Neural progenitor cell (in vitro differentiated cells): ENCODE measurements at regions not wholly inside any gene's neighbourhood (a gene's known extent, or its start where the extent isn't known, plus 50 kb on each side); places are given as distances from the start of the nearest gene placed in this dataset.

Source experiments
- DNase-seq: peaks from one replicate; pipeline ENCODE4 v3.0.0-alpha.2; 2016; ENCODE audit warnings: low spot score
- H2AFZ ChIP-seq: fragments of 200-600 bp; sonication (generic); replicated peaks from 2 replicates; pipeline ENCODE4 v1.6.1; 2016; ENCODE audit warnings: antibody characterized with exemption
- H3F3A ChIP-seq: fragments of 200-600 bp; sonication (generic); 2 replicates; pipeline ENCODE4 v1.6.1; 2016; ENCODE audit warnings: antibody characterized with exemption, low read depth
- H3K27ac ChIP-seq: fragments of 200-600 bp; sonication (generic); 2 replicates; pipeline ENCODE4 v1.5.1; 2016; ENCODE audit warnings: mild to moderate bottlenecking
- H3K27me3 ChIP-seq: fragments of 200-600 bp; sonication (generic); 2 replicates; pipeline ENCODE4 v1.6.1; 2016; ENCODE audit warnings: mild to moderate bottlenecking, moderate library complexity
- H3K36me3 ChIP-seq: fragments of 200-600 bp; sonication (generic); 2 replicates; pipeline ENCODE4 v1.5.1; 2016
- H3K4me1 ChIP-seq: fragments of 200-600 bp; sonication (generic); 2 replicates; pipeline ENCODE4 v1.6.1; 2016; ENCODE audit warnings: mixed run types
- H3K4me2 ChIP-seq: fragments of 200-600 bp; sonication (generic); 2 replicates; pipeline ENCODE4 v1.6.1; 2016
- H3K4me3 ChIP-seq: fragments of 200-600 bp; sonication (generic); 2 replicates; pipeline ENCODE4 v1.5.1; 2016
- H3K79me2 ChIP-seq: fragments of 200-600 bp; sonication (generic); 2 replicates; pipeline ENCODE4 v1.6.1; 2016; ENCODE audit warnings: low read depth
- H3K9ac ChIP-seq: fragments of 200-600 bp; sonication (generic); 2 replicates; pipeline ENCODE4 v1.6.1; 2016
- H3K9me3 ChIP-seq: fragments of 200-600 bp; sonication (generic); 2 replicates; pipeline ENCODE4 v1.5.1; 2016; ENCODE audit warnings: low read depth
- H4K20me1 ChIP-seq: fragments of 200-600 bp; sonication (generic); 2 replicates; pipeline ENCODE4 v1.6.1; 2016; ENCODE audit warnings: low read depth
- H3K27ac Mint-ChIP-seq: 3 replicates; pipeline ENCODE4 v1.8.0; 2021; ENCODE audit warnings: mixed read lengths
- H3K27me3 Mint-ChIP-seq: 2 replicates; pipeline ENCODE4 v1.8.0; 2022; ENCODE audit warnings: low read depth, mild to moderate bottlenecking, inconsistent platforms, moderate library complexity, mixed read lengths; ENCODE audit not compliant: insufficient read depth
- H3K36me3 Mint-ChIP-seq: 3 replicates; pipeline ENCODE4 v1.8.0; 2021; ENCODE audit warnings: mixed read lengths
- H3K4me1 Mint-ChIP-seq: 3 replicates; pipeline ENCODE4 v1.8.0; 2021; ENCODE audit warnings: mixed read lengths
- H3K4me3 Mint-ChIP-seq: 3 replicates; pipeline ENCODE4 v1.8.0; 2021; ENCODE audit warnings: mild to moderate bottlenecking, moderate library complexity, mixed read lengths
- H3K9me3 Mint-ChIP-seq: 3 replicates; pipeline ENCODE4 v1.8.0; 2020; ENCODE audit warnings: mixed read lengths
- EZH2 ChIP-seq: fragments of 200-600 bp; sonication (generic); IDR thresholded peaks from 2 replicates; pipeline ENCODE4 v1.6.1; 2017; ENCODE audit warnings: antibody characterized with exemption, mild to moderate bottlenecking, moderate library complexity
- EZH2phosphoT487 ChIP-seq: fragments of 200-600 bp; sonication (generic); IDR thresholded peaks from 2 replicates; pipeline ENCODE4 v1.6.1; 2017; ENCODE audit warnings: antibody characterized with exemption
- TF ChIP-seq, protein P1 (sequence below): fragments of 200-600 bp; sonication (generic); IDR thresholded peaks from 2 replicates; pipeline ENCODE4 v1.5.1; 2017; ENCODE audit warnings: antibody characterized with exemption, mild to moderate bottlenecking

DNA sequence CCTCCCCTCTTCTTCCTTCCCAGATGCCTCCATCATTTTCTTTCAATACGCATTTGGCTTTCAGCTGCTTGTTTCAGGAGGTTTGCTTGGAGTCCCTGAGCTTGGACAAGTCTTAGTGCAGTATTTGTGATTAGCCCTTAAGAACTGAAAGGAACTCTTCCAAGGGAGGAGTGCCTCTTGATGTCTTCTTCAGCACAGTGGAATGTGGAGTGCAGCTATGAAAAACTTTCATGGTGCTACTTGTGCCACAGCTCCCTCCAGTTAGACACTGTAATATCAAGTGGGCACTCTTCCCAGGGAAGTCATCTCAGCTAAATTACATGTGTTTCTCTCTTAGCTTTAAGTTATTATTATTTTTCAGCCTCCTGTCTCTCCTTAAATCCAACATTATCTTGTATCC is 173.1 kb downstream of the NECTIN3 start:
- Histone ChIP-seq H3K36me3 (no peaks in the 10 kb centered on the region), H4K20me1 (no peaks in the 10 kb centered on the region), H3K9ac (no peak overlapping the region), H2AFZ (no peak overlapping the region), H3F3A (peaks cover 6% of the 10 kb centered on the region), H3K27me3 (no peaks in the 10 kb centered on the region), H3K79me2 (no peaks in the 10 kb centered on the region), H3K9me3 (no peaks in the 10 kb centered on the region), H3K4me3 (no peak overlapping the region), H3K4me1 (peaks cover 12% of the 10 kb centered on the region), H3K27ac (peak overlapping the region; percentile 73), H3K4me2 (peak overlapping the region; percentile 45)
- TF ChIP-seq, protein P1, sequence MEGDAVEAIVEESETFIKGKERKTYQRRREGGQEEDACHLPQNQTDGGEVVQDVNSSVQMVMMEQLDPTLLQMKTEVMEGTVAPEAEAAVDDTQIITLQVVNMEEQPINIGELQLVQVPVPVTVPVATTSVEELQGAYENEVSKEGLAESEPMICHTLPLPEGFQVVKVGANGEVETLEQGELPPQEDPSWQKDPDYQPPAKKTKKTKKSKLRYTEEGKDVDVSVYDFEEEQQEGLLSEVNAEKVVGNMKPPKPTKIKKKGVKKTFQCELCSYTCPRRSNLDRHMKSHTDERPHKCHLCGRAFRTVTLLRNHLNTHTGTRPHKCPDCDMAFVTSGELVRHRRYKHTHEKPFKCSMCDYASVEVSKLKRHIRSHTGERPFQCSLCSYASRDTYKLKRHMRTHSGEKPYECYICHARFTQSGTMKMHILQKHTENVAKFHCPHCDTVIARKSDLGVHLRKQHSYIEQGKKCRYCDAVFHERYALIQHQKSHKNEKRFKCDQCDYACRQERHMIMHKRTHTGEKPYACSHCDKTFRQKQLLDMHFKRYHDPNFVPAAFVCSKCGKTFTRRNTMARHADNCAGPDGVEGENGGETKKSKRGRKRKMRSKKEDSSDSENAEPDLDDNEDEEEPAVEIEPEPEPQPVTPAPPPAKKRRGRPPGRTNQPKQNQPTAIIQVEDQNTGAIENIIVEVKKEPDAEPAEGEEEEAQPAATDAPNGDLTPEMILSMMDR: no peak
- TF ChIP-seq EZH2phosphoT487: no peak
- no peak for TF ChIP-seq EZH2
- Mint-ChIP-seq H3K4me1 (no peaks in the 10 kb centered on the region), H3K9me3 (no peaks in the 10 kb centered on the region), H3K27ac (no peak overlapping the region), H3K27me3 (no peaks in the 10 kb centered on the region), H3K36me3 (no peaks in the 10 kb centered on the region), H3K4me3 (no peak overlapping the region)
- peak; percentile 11 for DNase-seq

DNA sequence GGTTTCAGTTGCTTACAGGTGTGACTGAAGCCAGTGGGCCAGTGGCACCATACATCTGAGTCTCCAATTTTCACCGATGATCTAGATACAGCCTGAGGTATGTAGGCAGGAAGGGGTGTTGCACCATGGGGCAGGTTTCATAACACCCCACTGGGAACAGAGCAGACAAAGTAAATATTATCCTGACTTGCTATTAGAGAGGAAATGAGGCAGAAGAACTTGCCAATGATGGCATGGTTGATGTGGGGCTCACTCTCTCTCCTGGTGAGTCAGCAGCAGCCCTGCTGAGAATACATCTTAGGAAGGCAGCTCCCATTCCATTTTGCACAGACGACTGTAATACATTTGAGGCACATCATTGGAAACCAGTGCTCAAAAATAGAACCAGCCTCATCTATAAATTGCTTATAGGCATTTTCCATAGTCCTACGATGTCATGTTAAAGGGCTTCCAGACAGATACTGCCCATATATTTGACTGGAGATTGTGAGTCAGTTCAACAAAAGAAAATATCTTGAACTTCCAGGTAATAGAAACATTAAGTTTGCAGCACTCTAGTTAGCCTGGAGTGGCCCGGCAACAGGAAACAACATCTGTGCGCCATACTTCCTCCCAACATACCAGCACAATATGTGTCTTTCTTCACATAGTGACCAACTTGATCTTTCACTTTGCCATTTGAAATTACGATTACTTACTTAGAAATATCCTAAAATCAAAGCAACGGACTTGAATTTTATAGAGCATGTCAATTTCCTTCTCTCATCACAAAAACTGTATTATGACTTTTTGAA is 175.5 kb downstream of the NECTIN3 start:
- Mint-ChIP-seq H3K4me1 (no peaks in the 10 kb centered on the region), H3K27ac (no peak overlapping the region), H3K27me3 (no peaks in the 10 kb centered on the region), H3K9me3 (no peaks in the 10 kb centered on the region), H3K36me3 (no peaks in the 10 kb centered on the region), H3K4me3 (no peak overlapping the region)
- no peak overlapping the region for H3K9ac ChIP-seq
- DNase-seq: no peak
- H3K4me1 ChIP-seq: peaks cover 12% of the 10 kb centered on the region
- no peaks in the 10 kb centered on the region for H3K36me3 ChIP-seq
- no peaks in the 10 kb centered on the region for H3K27me3 ChIP-seq
- TF ChIP-seq EZH2 (no peak), EZH2phosphoT487 (no peak)
- TF ChIP-seq, protein P1: no peak
- no peak overlapping the region for H3K4me3 ChIP-seq
- H3K4me2 ChIP-seq: no peak overlapping the region
- H3F3A ChIP-seq: peaks cover 6% of the 10 kb centered on the region
- H4K20me1 ChIP-seq: no peaks in the 10 kb centered on the region
- H2AFZ ChIP-seq: no peak overlapping the region
- no peaks in the 10 kb centered on the region for H3K9me3 ChIP-seq
- no peak overlapping the region for H3K27ac ChIP-seq
- no peaks in the 10 kb centered on the region for H3K79me2 ChIP-seq

DNA sequence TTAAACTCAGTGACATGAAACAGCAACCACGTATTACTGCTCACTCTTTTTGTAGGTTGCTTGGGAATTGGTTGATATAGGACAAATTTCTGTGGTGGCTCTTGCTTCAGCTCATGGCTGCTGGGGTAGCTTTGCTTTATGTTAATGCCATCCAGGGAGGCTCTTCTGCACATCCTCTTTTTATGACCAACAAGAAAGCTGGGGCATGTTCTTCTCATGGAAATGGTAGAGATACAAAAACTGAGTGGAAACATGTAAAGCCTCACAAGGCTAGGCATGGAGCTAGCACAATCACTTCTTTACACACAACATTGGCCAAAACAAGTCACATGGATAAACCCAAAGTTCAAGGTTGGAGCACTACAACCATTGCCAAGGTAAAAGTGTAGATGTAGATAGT is 176.8 kb downstream of the NECTIN3 start:
- H3K4me2 ChIP-seq: no peak overlapping the region
- H3K9me3 ChIP-seq: no peaks in the 10 kb centered on the region
- Mint-ChIP-seq H3K4me3 (no peak overlapping the region), H3K36me3 (no peaks in the 10 kb centered on the region), H3K27ac (no peak overlapping the region), H3K27me3 (no peaks in the 10 kb centered on the region), H3K9me3 (no peaks in the 10 kb centered on the region), H3K4me1 (no peaks in the 10 kb centered on the region)
- no peak for DNase-seq
- H4K20me1 ChIP-seq: no peaks in the 10 kb centered on the region
- H3K9ac ChIP-seq: no peak overlapping the region
- no peak overlapping the region for H3K27ac ChIP-seq
- no peaks in the 10 kb centered on the region for H3K79me2 ChIP-seq
- no peak overlapping the region for H2AFZ ChIP-seq
- peaks cover 6% of the 10 kb centered on the region for H3F3A ChIP-seq
- H3K4me3 ChIP-seq: no peak overlapping the region
- H3K27me3 ChIP-seq: no peaks in the 10 kb centered on the region
- TF ChIP-seq EZH2: no peak
- TF ChIP-seq EZH2phosphoT487: no peak
- TF ChIP-seq, protein P1: no peak
- H3K4me1 ChIP-seq: peaks cover 12% of the 10 kb centered on the region
- H3K36me3 ChIP-seq: no peaks in the 10 kb centered on the region
